DMS79 treated with DMSO at 0.1 percent for 48 hours (cell line): ENCODE measurements at regions not wholly inside any gene's neighbourhood (a gene's known extent, or its start where the extent isn't known, plus 50 kb on each side); places are given as distances from the start of the nearest gene placed in this dataset.

Experiments
- DNase-seq: peaks from one replicate; lab custom pipeline; 2025; lab: John Stamatoyannopoulos, UW

DNA sequence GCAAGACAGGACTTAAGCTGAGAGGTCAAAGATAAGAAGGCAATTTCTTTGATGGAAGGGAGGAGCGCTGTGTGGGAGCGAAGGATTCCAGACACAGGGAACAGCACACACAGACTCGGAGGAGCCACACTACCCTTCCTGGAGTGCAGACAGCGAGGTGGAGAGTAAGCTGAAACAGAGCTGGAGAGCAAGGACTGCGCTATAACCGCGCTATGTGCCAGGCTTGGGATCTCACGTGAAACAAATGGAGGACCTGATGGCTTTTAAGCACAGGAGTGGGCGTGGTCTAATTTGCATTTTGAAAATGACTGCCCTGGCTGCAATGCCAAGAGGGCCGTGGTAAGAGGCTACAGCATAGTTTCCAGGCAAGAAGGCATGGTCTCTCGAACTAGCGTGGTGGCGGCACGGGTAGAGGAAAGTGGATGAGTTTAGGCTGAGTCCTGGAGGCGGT lies 113.9 kb upstream of the SORBS2 start:
- DNase-seq: no peak

DNA sequence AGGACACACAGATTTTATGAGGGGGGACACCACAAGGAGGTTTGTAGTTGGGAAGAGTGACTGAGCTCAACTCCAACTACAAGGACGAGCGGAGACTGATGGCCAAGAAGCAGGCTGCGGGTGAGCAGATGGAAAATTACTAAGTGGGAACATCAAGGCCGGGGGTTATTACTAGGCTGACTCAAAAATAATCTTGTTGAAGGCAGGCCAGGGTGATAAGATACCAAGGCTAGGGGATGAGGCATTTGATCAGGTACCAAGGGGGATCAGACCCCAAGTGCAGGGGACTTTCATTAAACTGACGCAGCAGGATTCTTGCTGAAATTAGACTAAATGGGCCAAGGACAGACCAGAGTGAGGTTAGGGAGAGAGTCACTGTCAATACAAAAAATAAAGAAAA lies 119.4 kb upstream of the SORBS2 start:
- DNase-seq: no peak

DNA sequence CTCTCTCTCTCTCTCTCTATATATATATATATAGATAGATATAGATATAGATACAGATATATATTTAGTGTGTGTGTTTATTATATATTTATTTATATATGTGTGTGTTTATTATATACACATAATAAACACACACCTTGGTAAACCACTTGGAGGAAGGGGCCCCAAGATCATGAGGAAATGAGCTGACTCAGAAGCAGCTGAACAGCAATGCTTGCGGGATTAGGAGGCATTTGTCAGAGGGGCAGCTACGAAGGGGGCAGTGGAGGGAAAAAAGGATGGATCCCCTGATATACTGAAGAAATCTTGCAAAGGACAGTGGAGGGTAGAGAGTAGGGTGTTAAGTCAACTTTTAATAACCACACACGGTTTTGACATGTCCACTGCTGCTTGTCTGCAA lies 120.0 kb upstream of the SORBS2 start:
- DNase-seq: no peak

DNA sequence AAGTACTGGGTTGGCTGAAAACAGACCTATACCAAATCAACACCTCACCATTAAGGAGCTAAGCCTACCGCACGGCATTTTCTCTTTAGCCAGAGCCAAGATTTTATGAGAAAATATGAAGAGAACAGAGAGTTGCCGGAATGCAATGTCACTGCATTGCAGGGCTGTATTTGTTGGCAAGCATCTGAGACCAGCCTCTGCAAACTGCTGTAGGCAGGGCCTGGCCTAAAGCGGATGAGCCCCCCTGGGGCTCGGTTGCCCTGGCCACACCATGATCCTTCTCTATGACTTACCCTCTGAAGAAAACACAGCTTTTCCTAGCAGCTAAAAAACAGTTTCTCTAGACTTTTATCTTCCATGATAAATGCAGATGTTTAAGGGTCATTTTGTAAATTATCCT lies 120.5 kb upstream of the SORBS2 start:
- no peak for DNase-seq

DNA sequence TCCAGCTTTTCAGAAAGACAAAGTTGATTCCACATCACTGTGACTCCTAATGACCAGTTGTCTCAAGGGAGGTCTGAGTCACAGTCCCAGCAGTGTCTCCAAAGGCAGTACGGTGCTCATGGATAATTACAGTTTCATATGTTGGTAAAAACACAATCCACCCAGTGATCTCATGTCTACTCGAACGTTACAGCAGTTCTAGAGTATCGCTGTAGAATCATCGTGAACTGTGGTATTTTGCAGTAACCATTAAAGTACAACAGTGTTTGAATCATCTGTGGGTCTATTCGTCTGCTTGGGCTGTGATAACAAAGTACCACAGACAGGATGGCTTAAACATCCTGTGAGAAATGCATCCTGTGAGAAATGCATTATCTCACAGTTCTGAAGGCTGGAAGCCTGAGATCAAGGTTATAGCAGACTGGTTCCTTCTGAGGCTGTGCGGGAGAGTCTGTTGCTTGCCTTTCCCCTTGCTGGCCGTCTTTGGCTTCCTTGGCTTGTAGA lies 121.1 kb upstream of the SORBS2 start:
- DNase-seq: no peak

DNA sequence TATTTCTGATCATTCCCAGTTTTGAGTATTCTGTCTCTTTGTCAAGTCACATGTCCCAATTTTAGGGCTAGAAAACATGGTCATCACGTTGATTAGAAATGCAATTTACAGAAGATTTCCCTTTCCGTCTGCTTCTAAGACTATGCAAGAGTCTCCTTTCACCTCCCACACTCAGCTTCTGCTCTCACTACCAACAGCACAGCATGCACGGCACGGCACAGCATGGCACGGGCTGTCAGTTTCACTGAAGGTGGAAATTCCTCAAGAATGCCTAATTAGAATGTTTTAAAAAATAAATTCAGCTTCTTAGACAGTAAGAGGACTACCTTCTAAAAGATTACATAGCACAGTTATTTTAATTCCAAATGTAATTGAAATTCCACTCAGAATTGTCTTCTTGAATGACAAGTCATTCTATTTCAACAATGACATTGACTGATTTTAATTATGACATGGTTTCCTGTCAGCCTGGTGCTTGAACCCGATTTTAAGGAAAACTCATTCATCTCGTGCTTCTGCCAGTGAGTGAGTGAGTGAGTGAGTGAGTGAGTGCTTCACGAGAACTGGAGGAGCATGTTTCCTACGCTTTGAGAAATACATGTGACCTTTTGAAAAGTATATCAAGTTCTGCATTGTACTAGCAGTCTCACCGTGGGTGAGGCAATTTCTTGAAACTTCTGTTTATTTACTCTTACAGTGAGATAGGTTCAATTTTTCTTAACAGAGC lies 124.8 kb upstream of the SORBS2 start:
- no peak for DNase-seq

DNA sequence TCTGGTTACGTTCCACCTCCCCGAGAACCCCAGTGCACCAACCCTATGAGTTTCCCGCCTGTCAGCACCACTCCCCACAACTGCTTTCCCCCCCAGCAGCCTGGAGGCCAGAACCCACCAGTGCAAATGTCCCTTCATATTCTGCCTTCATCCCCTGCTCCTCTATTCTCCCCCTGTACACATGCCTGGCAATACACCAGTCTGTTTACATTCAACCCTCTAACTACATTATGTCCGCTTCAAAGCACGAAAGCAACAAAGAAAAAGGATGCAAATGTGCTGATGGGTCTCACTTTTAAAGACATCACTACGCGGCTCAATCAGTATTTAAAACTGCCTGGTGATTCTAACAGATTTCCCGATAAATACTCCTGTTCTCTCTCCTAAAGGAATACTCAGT lies 126.7 kb upstream of the SORBS2 start:
- DNase-seq: no peak

DNA sequence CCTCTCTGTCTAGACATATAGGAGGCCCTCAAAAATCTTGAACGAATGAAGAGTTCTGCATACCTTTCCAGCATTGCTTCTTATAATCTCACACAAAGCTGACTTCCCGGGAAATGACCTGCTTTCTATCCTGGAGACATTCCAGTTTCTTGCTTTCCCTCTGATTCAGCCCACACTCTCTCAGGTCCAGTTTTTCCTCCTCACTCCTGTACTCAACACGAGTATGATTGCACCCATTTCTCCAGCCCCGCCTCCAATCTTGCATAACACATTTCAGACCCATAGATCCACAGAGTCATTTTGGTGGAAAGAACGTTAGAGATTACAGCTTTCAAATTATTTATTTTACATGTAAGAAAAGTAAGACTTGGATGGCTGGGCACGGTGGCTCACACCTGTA lies 127.5 kb upstream of the TLR3 start:
- DNase-seq: no peak

DNA sequence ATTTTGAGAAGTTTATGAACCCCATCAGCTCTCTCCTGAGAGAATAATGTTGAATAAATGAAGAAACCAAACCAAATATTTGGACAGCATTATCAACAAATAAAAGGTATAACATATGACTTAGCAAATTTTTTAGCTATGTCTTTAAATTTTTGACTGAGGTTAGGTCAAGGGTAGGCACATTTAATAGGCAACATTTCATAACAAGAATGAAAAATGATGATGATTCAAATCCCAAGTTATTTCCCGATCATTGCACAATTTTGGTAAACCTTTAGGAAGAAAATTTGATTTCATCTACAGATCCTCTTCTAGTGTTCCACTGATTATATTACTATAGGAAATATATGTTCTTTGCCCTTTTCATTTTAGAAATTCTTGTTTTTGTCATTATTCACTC lies 123.7 kb upstream of the TLR3 start:
- no peak for DNase-seq

DNA sequence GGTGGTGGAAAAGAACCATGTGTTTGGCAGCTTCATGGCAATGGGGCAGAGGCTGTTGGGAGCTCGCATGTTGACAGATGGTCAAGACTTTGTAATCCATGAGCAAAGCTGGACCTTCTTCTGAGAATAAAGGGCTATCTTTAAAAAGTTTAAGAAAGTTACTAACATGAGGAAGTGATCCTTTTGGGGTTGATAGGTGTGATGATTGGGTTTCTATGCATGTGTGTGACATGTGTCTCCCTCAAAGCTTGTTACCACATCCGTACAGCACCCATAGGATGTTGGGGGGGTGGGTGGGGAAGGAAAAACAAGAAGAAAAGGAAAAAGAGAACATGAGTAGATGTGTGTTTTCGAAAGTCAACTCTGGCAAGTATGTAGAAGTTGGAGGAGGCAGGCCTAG lies 123.0 kb upstream of the TLR3 start:
- DNase-seq: no peak

DNA sequence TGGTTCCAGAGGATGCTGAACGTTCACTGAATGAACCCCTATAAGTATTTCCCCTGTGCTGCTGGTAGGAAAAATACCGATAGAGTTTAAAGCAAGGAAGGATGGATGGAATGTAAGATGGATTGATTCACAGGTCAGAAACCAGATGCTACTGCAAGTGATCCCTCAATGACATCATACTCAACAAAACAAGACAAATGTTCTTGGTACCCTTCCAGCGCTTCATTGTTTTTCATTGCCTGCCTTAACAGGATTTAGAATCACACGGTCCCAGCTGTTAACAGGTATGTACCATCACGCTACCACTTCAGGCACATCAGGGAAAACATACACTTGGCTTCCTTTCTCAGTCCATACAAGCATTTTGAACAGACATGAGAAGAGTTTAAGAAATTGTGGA lies 118.1 kb upstream of the TLR3 start:
- DNase-seq: no peak

DNA sequence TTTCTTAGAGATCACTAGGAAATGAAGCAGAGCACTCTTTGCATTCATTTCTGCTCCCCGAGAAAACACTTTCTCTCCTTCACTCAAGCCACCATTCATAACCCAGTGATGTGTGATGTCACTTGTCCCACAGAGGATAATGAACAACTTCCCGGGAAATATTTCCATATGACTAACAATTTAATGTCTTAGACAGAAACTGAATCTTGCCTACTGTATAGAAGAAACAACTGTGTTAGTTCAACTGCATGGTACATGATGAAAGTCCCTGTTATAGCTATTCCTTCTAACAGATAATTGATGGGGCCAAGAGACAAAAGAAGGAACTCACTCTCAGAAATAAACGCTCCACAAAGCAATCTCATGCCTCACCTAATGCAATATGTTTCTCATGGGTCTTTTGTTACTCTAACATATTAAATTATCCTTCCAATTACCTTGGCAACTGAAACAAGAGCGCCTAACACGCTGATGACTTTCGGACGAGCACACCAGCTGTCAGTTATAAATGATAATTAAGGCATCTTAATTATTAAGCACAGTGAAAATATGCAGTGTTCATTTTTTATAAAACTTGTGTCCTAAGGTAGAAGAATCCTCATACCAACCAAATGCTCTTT lies 113.7 kb upstream of the TLR3 start:
- DNase-seq: no peak

DNA sequence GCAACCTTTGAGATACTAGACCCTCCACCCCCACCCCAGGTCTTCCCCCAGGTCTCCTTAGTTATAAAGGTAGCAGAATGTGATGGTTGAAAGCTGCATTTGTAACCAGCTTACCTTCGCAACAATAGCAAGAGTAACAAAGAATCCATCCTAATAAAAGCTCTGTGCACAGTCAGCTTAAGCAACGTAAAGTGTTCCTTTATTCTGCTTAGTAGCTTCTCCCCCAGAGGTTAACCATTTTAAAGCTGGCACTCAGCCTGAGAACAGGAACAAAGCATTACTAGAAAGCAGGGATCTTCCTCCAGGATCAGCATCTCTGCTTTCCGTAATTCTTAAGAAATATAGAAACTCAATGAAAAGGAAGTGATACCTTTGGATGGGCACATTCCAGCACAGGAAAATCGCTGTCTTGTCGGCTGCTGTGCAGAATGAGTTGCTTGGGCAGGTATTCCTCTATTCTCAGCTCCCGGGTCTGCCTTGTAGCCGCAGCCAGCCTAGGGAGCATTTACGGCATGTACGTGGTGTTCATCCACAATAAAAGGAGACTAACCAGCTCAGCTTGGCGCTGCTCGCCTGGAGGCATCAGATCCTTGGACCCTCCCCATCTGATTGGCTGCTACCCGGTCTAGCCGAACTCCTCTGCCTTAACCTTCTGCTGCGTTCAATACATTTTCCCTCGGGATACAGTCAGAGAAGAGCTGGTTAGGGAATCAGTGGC lies 113.0 kb upstream of the TLR3 start:
- DNase-seq: no peak

DNA sequence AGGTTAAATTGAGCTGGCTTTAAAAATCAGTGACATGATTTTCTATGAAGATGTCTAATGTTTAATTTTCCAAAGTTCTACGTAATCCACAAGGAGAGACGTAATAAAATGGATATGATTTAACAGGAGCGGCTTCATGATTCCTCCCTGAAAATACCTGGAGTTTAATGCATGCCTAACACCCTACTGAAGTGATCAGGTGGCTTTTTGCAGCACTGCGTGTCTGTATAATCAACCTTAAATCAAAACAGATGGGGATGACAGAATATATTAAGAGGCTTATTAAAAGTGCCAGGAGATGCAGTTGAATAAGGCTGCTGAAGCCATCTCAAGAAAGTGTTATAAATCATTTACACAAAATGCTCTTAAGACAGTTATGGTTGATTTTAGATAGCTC lies 112.4 kb upstream of the TLR3 start:
- DNase-seq: no peak

DNA sequence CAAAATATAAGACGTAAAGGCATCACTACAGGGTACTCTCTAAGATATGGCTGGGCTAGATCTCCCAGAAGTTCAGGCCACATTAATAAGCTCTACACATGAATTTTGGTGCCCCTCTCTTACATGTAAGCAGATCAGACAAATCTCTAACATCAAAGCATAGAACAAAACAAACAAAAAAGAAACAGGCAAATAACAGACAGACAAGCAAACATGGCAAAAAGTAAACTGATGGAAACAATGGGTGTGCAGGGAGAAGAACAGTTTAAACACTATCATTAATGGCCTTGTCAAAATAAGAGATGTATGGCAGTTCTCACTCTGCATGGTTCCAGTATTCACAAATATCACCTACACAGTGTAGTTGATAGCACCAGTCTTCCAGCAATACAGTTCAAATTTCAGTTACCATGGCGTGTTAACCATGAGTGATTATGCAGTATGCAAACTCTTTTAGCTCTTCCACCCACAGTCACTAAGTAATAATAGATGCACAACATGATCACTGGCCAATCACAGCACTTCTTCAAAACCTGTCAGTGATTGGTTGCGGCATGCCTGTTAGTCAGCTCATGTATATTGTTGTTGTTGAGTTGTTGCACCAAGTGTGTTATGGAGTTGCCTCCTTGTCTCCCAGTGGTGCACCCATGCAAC lies 110.7 kb upstream of the TLR3 start:
- no peak for DNase-seq

DNA sequence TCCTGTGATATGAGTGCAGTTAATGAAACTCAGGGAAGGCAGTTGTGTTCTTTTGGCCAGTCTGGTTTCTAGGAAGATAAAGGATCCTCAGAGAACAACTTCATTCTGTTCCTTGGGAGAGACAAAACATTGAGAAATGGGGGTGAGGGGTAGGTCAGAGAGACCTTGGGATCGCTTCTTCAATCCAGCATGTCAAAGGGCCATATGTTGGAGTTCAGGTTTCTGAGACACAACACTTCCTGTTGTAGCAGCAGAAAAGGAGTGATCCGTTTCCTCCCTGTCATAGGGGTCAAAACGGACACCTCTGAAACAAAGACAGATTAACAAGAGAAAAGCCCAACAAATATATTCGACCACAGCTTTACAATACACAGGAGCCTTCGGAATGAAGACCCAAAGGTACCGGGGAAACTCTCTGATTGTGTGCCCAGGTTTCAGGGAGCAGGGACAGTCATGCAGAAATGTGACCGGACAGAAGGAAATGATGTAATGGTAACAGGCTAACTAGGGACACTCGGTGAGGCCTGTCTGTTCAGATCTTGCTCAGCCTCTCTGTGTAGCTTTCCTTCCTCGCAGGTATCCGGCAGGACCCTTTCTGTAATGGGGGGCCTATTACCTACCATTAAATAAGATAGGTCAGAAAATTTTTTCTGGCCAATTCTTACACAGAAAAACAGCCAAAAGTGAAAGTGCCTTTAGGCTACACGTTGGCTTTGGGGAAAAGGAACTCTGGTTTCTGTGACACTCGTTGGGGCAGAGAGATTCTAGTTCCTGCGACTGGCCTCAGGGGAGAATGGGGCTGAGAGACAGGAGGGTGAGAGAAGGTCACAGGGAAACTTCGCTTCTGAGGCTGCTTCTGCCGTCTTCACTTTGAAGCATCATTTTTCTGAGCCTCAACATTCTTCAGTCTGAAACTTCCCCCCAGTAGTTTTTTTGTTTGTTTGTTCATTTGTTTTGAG lies 103.3 kb upstream of the TLR3 start:
- DNase-seq: no peak

DNA sequence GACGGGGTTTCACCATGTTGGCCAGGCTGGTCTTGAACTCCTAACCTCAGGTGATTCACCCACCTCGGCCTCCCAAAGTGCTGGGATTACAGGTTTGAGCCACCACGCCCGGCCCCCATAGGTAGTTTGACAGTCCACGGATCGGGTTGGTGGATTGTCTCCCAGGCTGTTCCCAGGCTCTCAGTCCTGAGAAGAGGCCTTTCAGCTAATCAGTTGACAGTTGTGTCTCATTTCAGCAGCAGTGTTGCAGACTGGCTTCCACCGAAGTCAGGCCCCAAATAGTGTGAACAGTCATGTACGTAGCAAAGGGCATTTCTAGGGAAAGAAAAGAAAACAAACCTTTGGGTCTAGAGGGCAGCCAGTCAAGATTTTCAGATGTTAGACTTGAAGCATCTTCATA lies 102.4 kb upstream of the TLR3 start:
- DNase-seq: no peak

DNA sequence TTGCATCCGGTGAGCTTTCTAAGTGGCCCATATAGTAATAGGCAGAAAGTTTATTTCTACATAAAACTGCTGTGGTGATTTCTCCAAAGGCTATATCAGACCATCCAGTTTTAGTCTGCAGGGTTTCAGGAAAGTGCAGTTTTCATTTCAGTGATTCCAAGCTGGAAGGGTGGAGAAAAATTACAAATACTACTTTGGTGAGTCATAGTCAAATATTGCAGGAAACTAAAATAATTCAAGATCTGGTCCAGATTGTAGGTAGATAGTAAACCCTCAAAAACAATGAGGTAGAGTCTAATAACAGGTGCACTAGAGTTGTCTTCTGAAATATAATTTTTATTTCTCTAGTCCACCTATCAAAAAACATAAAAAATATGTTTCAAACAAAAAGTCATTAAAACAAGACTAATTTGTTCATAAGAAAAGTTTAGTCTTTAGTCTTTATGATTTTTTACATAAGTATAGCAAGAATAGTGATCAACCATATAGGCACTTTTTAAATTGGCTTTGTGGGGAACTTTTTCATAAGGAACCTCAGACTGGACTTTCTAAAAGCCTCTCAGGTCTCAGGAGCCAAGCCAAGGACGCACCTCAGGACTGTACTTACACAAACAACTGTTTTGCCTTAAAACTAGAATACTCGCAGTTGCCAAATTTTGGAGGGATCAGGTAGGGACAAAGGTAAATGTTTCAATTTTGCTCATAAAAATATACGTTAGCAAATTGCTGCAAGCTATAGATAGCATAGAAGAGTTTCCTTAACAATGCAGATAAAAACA lies 101.8 kb upstream of the TLR3 start:
- no peak for DNase-seq

DNA sequence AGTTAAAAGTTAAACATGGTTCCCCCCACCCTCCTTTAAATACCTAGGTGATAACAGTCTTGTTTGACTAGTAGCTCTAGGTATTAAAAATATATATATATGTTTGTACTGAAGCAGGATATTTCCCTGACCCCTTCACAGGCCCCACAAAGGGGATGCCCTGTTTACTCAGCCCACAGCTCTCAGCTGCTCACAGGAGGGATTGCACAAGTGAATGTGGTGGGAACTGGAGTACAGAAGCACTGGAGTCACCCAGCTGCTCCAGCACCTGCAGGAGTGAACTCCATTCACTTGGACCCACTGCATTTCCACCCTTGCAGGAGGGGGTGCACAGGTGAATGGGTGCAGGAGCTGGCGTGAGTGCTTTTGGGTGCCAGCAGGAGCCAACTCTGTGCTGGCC lies 99.3 kb upstream of the TLR3 start:
- DNase-seq: no peak

DNA sequence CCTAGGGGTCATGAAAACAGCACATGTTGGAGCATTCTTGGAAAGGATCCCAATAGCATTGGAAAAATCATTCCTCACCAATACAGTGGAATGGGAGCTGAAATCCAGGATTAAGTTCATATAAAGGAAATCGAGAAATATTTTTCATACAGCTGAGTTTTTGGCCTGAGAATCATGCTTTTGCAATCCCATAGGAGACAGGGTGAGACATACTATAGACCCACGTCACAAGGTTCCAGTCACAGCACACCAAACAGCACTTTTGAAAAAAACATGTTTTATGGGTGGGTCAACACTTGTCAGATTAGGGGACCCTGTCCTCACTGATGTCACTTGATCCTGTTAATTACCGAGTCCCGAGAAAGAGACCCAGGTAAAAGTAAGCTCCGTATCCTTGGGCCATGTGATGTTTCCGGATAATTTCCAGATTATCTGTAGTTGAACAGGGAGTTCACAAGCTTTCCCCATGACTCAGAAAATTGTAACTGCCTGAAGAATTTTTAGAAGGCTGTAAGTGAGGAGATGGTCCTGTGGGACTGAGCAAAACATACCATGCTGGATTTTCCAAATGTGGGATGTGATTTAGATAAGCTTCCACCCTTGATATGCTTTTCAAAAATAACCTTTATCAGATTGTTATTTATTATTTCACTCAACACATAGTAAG lies 80.9 kb upstream of the TLR3 start:
- DNase-seq: no peak
